ENCODE measurements at regions not wholly inside any gene's neighbourhood (a gene's known extent, or its start where the extent isn't known, plus 50 kb on each side); places are given as distances from the start of the nearest gene placed in this dataset.

DNA sequence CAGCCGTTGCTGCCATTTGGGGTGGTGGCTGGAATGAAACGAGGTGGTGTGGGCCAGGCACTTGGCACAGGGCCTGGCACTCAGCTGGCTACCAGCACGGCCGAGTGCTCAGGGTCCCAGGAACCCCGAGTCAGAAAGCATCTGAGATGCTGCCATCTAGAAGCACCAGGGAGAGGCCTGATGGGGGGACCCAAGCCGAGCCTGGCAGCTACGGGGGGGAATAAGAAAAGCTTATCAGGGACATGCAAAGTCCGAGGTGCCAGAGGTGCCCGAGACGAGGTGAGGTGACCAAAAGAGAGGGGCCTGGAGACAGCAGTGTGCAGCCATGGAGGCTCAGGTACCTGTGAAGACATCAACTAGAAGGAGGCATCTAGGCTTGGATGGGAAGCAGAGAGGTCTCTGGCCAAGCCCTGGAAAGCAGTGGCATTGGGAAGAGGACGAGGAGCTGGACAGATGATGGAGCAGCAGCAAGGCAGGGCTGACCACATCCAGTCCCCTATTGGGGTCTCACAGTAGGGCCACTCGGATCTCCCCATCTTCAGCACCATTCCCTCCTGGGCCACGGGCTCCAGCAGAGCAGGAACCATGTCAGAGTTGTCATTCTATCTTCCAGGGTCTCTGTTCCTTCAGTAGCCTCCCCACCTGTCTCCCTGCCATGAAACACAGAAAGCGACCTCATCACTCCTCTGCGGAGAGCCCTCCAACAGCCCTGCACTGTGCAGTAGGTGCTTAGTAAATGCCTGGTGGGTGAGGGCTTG is 59.3 kb upstream of the DIO3 start:
- intact Hi-C loops (cut with micrococcal nuclease) = no loop called here
- Mint-ChIP-seq H3K4me1 (ENCODE audit: low read depth) (no peaks in the 10 kb centered on the region), H3K27me3 (peaks cover 6% of the 10 kb centered on the region), H3K27ac (no peak overlapping the region), H3K4me3 (no peak overlapping the region), H3K9me3 (no peaks in the 10 kb centered on the region), H3K36me3 (ENCODE audit: low read depth) (no peaks in the 10 kb centered on the region)
- ATAC-seq (no peak), DNase-seq (no peak)
- TF ChIP-seq, protein P1, sequence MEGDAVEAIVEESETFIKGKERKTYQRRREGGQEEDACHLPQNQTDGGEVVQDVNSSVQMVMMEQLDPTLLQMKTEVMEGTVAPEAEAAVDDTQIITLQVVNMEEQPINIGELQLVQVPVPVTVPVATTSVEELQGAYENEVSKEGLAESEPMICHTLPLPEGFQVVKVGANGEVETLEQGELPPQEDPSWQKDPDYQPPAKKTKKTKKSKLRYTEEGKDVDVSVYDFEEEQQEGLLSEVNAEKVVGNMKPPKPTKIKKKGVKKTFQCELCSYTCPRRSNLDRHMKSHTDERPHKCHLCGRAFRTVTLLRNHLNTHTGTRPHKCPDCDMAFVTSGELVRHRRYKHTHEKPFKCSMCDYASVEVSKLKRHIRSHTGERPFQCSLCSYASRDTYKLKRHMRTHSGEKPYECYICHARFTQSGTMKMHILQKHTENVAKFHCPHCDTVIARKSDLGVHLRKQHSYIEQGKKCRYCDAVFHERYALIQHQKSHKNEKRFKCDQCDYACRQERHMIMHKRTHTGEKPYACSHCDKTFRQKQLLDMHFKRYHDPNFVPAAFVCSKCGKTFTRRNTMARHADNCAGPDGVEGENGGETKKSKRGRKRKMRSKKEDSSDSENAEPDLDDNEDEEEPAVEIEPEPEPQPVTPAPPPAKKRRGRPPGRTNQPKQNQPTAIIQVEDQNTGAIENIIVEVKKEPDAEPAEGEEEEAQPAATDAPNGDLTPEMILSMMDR (IDR thresholded peaks at IDR 0.05) = no peak
- POLR2A ChIA-PET = no interaction called here
- CTCF ChIA-PET = no interaction called here

DNA sequence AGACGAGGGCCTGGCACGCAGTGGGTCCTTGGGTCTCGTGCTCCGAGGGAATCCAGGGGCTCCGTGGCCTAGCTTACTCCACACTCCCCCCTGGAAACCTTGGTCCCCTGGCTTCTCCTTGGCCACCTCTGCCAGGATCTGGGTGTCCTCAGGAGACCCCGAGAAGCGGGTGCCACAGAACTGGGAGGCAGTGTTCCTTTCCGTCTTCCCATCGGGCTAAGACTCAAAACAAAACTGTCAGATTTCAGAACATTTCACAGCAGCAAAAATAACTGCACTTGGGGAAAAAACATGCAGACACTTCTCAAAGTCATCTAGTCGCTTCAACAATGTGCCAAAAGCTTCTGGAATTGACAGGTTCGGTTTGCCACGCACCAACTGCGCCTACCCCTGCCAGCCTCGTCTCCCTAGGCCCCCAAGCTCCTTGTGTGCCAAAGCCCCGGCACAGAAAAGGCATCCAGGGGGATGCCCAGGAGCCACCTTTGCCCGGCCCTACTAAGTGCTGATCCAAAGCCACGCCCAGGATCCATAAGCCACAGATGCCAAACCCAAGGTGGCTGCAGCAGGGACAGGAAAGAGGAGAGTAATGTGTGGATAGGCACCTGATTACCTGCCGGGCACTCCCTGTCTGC is 58.4 kb upstream of the DIO3 start:
- no peaks in the 10 kb centered on the region for H3K36me3 Mint-ChIP-seq (ENCODE audit: low read depth)
- no peak overlapping the region for H3K4me3 Mint-ChIP-seq
- no peak overlapping the region for H3K27ac Mint-ChIP-seq
- ChIA-PET POLR2A (no interaction called here), CTCF (no interaction called here)
- H3K27me3 Mint-ChIP-seq = peaks cover 4% of the 10 kb centered on the region
- TF ChIP-seq, protein P1 (IDR thresholded peaks at IDR 0.05) = no peak
- H3K4me1 Mint-ChIP-seq (ENCODE audit: low read depth) = no peaks in the 10 kb centered on the region
- intact Hi-C loops (cut with micrococcal nuclease) = no loop called here
- H3K9me3 Mint-ChIP-seq = no peaks in the 10 kb centered on the region
- DNase-seq (no peak), ATAC-seq (no peak)

DNA sequence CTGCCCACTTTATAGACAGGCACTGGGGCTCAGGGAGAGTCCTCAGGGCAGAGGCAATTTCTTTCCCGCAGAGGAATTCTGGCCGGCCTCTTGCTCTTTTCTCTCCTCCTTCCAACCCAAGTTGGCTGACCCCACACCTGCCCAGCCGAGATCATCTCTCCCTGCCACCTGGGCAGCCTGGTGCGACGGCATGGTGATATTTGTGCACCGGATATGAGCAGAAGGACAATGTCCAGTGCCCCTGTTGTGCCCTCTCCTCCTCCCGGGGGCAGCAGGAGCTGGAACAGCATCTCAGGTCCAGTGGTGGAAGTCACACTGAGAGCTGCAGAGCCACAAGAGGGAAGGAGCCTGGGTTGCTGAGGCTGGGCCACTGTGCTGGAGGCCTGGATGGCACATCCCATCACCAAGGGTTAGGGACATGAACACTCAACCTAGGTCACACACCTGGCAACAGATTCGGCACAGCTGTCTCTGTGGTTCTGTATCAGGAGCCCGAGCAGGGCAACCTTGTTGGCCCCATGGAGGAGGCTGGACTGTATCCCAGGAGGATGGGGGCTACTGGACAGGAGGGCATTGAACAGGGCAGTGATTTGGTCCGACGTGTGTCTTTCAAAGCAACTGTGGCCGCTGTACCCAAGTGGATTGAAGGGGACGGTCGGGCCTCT is 57.7 kb upstream of the DIO3 start:
- ChIA-PET CTCF (no interaction called here), POLR2A (no interaction called here)
- Mint-ChIP-seq H3K36me3 (ENCODE audit: low read depth) (no peaks in the 10 kb centered on the region), H3K4me3 (no peak overlapping the region), H3K27me3 (peaks cover 2% of the 10 kb centered on the region), H3K27ac (no peak overlapping the region), H3K4me1 (ENCODE audit: low read depth) (no peaks in the 10 kb centered on the region), H3K9me3 (no peaks in the 10 kb centered on the region)
- ATAC-seq (no peak), DNase-seq (no peak)
- intact Hi-C loops (cut with micrococcal nuclease) = no loop called here
- TF ChIP-seq, protein P1 (IDR thresholded peaks at IDR 0.05) = no peak

DNA sequence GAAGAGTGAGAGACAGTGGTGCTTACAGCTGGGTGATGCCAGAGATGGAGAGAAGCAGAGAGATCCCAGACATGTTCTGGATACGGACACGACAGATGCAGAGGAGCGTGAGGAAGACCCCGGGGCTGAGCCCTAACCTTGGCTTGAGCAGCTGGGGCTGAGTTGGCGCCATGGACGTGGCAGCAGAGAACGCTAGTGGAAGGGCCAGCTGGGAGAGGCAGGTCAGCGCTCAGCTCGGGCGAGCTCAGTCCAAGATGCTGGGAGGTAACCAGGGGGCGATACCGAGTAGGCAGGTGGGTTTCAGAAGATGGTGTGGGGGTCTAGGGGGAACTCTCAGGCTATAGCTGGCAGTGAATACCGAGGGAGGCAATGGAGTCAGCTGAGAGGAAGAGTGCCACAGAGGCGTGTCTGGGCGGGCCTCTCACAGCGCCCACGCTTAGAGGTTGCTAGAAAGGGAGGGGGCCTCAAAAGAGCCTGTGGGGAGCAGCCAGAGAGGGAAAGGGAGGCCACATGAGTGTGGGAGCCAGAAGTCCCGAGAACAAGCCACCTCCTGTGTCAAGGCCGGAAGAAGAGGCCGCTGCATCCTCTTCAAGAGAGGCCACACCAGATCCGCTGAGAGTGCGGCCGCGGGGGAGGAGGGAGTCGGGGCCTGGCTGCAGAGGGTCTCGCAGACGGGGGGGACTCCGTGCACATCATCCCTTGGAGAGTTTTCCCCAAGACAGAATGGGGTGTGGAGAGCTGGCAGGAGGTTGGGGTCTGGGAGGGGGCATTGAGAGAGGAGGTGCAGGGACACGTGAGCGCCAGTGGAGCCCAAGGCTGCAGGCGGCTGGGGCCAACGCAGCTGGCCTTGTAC is 57.0 kb upstream of the DIO3 start:
- POLR2A ChIA-PET = no interaction called here
- ATAC-seq = no peak
- Mint-ChIP-seq H3K4me3 (no peak overlapping the region), H3K4me1 (ENCODE audit: low read depth) (no peaks in the 10 kb centered on the region), H3K9me3 (no peaks in the 10 kb centered on the region), H3K27me3 (no peaks in the 10 kb centered on the region), H3K36me3 (ENCODE audit: low read depth) (no peaks in the 10 kb centered on the region), H3K27ac (no peak overlapping the region)
- intact Hi-C loops (cut with micrococcal nuclease) = no loop called here
- no peak for DNase-seq
- CTCF ChIA-PET = no interaction called here
- TF ChIP-seq, protein P1 (IDR thresholded peaks at IDR 0.05) = no peak
